ENCODE measurements at regions not wholly inside any gene's neighbourhood (a gene's known extent, or its start where the extent isn't known, plus 50 kb on each side); places are given as distances from the start of the nearest gene placed in this dataset.

GRCh38 chr2:67970071-67970470 lies 92.7 kb downstream of the C1D start:
- DNase-seq (ENCODE audit: low read depth in 2 of 2) = no peak

- DNase-seq (ENCODE audit: low read depth in 2 of 2) = no peak
These were observed 92.3 kb downstream of the C1D start for GRCh38 chr2:67970542-67970941.

GRCh38 chr2:67974559-67975430 lies 88.0 kb downstream of the C1D start:
- DNase-seq (ENCODE audit: low read depth in 2 of 2) = no peak

- DNase-seq (ENCODE audit: low read depth in 2 of 2) = no peak
These were observed 85.3 kb downstream of the C1D start for GRCh38 chr2:67977464-67977863.

GRCh38 chr2:67982956-67983355 lies 79.8 kb downstream of the C1D start:
- DNase-seq (ENCODE audit: low read depth in 2 of 2) = no peak

- DNase-seq (ENCODE audit: low read depth in 2 of 2) = no peak
These were observed 78.2 kb downstream of the C1D start for GRCh38 chr2:67984600-67984999.

GRCh38 chr2:67985586-67985985 lies 77.2 kb downstream of the C1D start:
- no peak for DNase-seq (ENCODE audit: low read depth in 2 of 2)

- no peak for DNase-seq (ENCODE audit: low read depth in 2 of 2)
These were observed 76.5 kb downstream of the C1D start for GRCh38 chr2:67986258-67986657.
